ENCODE measurements at regions not wholly inside any gene's neighbourhood (a gene's known extent, or its start where the extent isn't known, plus 50 kb on each side); places are given as distances from the start of the nearest gene placed in this dataset.

- no peak for DNase-seq
Measured at GRCh38 chr11:116431842-116432241, 340.9 kb downstream of the BUD13 start.

GRCh38 chr11:116428638-116428975 is 344.2 kb downstream of the BUD13 start:
- no peak for DNase-seq

GRCh38 chr11:116427903-116428637 is 344.7 kb downstream of the BUD13 start:
- DNase-seq, result peak; percentile 87

GRCh38 chr11:116427337-116427902 is 345.4 kb downstream of the BUD13 start:
- DNase-seq, result no peak

- no peak for DNase-seq
Measured at GRCh38 chr11:116426761-116427160, 346.0 kb downstream of the BUD13 start.

GRCh38 chr11:116424615-116425261 is 348.0 kb downstream of the BUD13 start:
- DNase-seq, result peak; percentile 13

GRCh38 chr11:116422956-116423600 is 349.7 kb downstream of the BUD13 start:
- DNase-seq, result peak; percentile 73

- DNase-seq, result no peak
Measured at GRCh38 chr11:116422556-116422955, 350.2 kb downstream of the BUD13 start.

GRCh38 chr11:116421529-116422185 is 351.1 kb downstream of the BUD13 start:
- peak; percentile 63 for DNase-seq

- DNase-seq, result peak; percentile 55
Measured at GRCh38 chr11:116420770-116421528, 351.8 kb downstream of the BUD13 start.

- DNase-seq, result no peak
Measured at GRCh38 chr11:116420030-116420429, 352.8 kb downstream of the BUD13 start.

GRCh38 chr11:116418388-116419041 is 354.3 kb downstream of the BUD13 start:
- no peak for DNase-seq

- DNase-seq, result no peak
Measured at GRCh38 chr11:116416852-116417251, 355.9 kb downstream of the BUD13 start.

GRCh38 chr11:116415095-116415494 is 357.7 kb downstream of the BUD13 start:
- no peak for DNase-seq

GRCh38 chr11:116414357-116414880 is 358.4 kb downstream of the BUD13 start:
- DNase-seq, result no peak

- peak; percentile 19 for DNase-seq
Measured at GRCh38 chr11:116413301-116414242, 359.2 kb downstream of the BUD13 start.

GRCh38 chr11:116412118-116412889 is 360.5 kb downstream of the BUD13 start:
- DNase-seq, result no peak

GRCh38 chr11:116409238-116409637 is 363.5 kb downstream of the BUD13 start:
- DNase-seq, result no peak

- DNase-seq, result no peak
Measured at GRCh38 chr11:116406042-116406441, 366.7 kb downstream of the BUD13 start.

- DNase-seq, result no peak
Measured at GRCh38 chr11:116404462-116404798, 368.4 kb downstream of the BUD13 start.

Data from NCI-H1092 (cell line).